ENCODE measurements at regions not wholly inside any gene's neighbourhood (a gene's known extent, or its start where the extent isn't known, plus 50 kb on each side); places are given as distances from the start of the nearest gene placed in this dataset.

- no peaks in the 10 kb centered on the region for H3K36me3 ChIP-seq
- no peak overlapping the region for H3K27ac Mint-ChIP-seq
- no peak overlapping the region for H3K4me3 Mint-ChIP-seq
- no peaks in the 10 kb centered on the region for H3K4me1 ChIP-seq
- H3K9me3 ChIP-seq (ENCODE audit: low read depth): no peaks in the 10 kb centered on the region
- no peak overlapping the region for H3K9ac ChIP-seq
- no peak overlapping the region for H3K4me3 ChIP-seq
- H2AFZ ChIP-seq (replicated peaks): no peak overlapping the region
- TF ChIP-seq CTCF (IDR thresholded peaks at IDR 0.05): no peak
- TF ChIP-seq EZH2 (IDR thresholded peaks at IDR 0.05): no peak
- no peak for TF ChIP-seq EZH2phosphoT487 (IDR thresholded peaks at IDR 0.05)
- no peaks in the 10 kb centered on the region for H3F3A ChIP-seq (ENCODE audit: low read depth)
- H3K9me3 Mint-ChIP-seq: peaks cover 6% of the 10 kb centered on the region
- H3K27me3 ChIP-seq: no peaks in the 10 kb centered on the region
- no peaks in the 10 kb centered on the region for H3K36me3 Mint-ChIP-seq
- H3K27me3 Mint-ChIP-seq (ENCODE audit: insufficient read depth, low read depth): no peaks in the 10 kb centered on the region
- H3K79me2 ChIP-seq (ENCODE audit: low read depth): no peaks in the 10 kb centered on the region
- DNase-seq (ENCODE audit: low spot score): no peak
- H4K20me1 ChIP-seq (ENCODE audit: low read depth): no peaks in the 10 kb centered on the region
- no peaks in the 10 kb centered on the region for H3K4me1 Mint-ChIP-seq
- H3K4me2 ChIP-seq: no peak overlapping the region
- no peak overlapping the region for H3K27ac ChIP-seq
These were observed 267.6 kb upstream of the PRDM1 start for GRCh38 chr6:105818505-105818904.

GRCh38 chr6:105817961-105818360 lies 268.2 kb upstream of the PRDM1 start:
- TF ChIP-seq EZH2 (IDR thresholded peaks at IDR 0.05) (no peak), CTCF (IDR thresholded peaks at IDR 0.05) (no peak), EZH2phosphoT487 (IDR thresholded peaks at IDR 0.05) (no peak)
- H3K9me3 Mint-ChIP-seq: peaks cover 6% of the 10 kb centered on the region
- no peaks in the 10 kb centered on the region for H3K4me1 ChIP-seq

GRCh38 chr6:105817370-105817769 lies 268.8 kb upstream of the PRDM1 start:
- Histone ChIP-seq H3F3A (ENCODE audit: low read depth) (no peaks in the 10 kb centered on the region), H3K4me3 (no peak overlapping the region), H3K27ac (no peak overlapping the region), H3K4me2 (no peak overlapping the region), H3K9ac (no peak overlapping the region), H3K9me3 (ENCODE audit: low read depth) (no peaks in the 10 kb centered on the region), H4K20me1 (ENCODE audit: low read depth) (no peaks in the 10 kb centered on the region), H3K27me3 (no peaks in the 10 kb centered on the region), H3K4me1 (no peaks in the 10 kb centered on the region), H2AFZ (replicated peaks) (no peak overlapping the region), H3K36me3 (no peaks in the 10 kb centered on the region), H3K79me2 (ENCODE audit: low read depth) (no peaks in the 10 kb centered on the region)
- no peak overlapping the region for H3K4me3 Mint-ChIP-seq
- TF ChIP-seq EZH2phosphoT487 (IDR thresholded peaks at IDR 0.05) (no peak), CTCF (IDR thresholded peaks at IDR 0.05) (no peak), EZH2 (IDR thresholded peaks at IDR 0.05) (no peak)
- H3K9me3 Mint-ChIP-seq: peaks cover 2% of the 10 kb centered on the region
- no peak for DNase-seq (ENCODE audit: low spot score)
- H3K27ac Mint-ChIP-seq: no peak overlapping the region
- H3K4me1 Mint-ChIP-seq: no peaks in the 10 kb centered on the region
- H3K36me3 Mint-ChIP-seq: no peaks in the 10 kb centered on the region
- H3K27me3 Mint-ChIP-seq (ENCODE audit: insufficient read depth, low read depth): no peaks in the 10 kb centered on the region

More at GRCh38 chr6:105817961-105818360, 268.2 kb upstream of the PRDM1 start:
- no peak for DNase-seq (ENCODE audit: low spot score)
- no peaks in the 10 kb centered on the region for H3K79me2 ChIP-seq (ENCODE audit: low read depth)
- H3F3A ChIP-seq (ENCODE audit: low read depth): no peaks in the 10 kb centered on the region
- no peaks in the 10 kb centered on the region for H3K27me3 ChIP-seq
- H3K9ac ChIP-seq: no peak overlapping the region
- H3K36me3 ChIP-seq: no peaks in the 10 kb centered on the region
- no peak overlapping the region for H3K4me3 Mint-ChIP-seq
- H3K4me1 Mint-ChIP-seq: no peaks in the 10 kb centered on the region
- no peak overlapping the region for H3K4me2 ChIP-seq
- no peaks in the 10 kb centered on the region for H3K36me3 Mint-ChIP-seq
- H3K9me3 ChIP-seq (ENCODE audit: low read depth): no peaks in the 10 kb centered on the region
- H2AFZ ChIP-seq (replicated peaks): no peak overlapping the region
- no peak overlapping the region for H3K27ac ChIP-seq
- H3K27me3 Mint-ChIP-seq (ENCODE audit: insufficient read depth, low read depth): no peaks in the 10 kb centered on the region
- H3K27ac Mint-ChIP-seq: no peak overlapping the region
- no peak overlapping the region for H3K4me3 ChIP-seq
- no peaks in the 10 kb centered on the region for H4K20me1 ChIP-seq (ENCODE audit: low read depth)

Data from neural progenitor cell (in vitro differentiated cells).